MM.1S (cell line): ENCODE measurements at regions not wholly inside any gene's neighbourhood (a gene's known extent, or its start where the extent isn't known, plus 50 kb on each side); places are given as distances from the start of the nearest gene placed in this dataset.

Experiments used
- CTCF ChIP-seq: fragments of 300-600 bp; sonication (generic); IDR thresholded peaks from 2 replicates; pipeline ENCODE4 v1.5.1; 2016; ENCODE audit warnings: antibody characterized with exemption, low read length, mixed read lengths
- EZH2 ChIP-seq: fragments of 300-600 bp; sonication (generic); optimal IDR thresholded peaks from 2 replicates; pipeline ENCODE3; 2017; ENCODE audit warnings: low read depth, mild to moderate bottlenecking, antibody characterized with exemption, low read length, mixed read lengths
- EZH2phosphoT487 ChIP-seq: fragments of 300-600 bp; sonication (generic); IDR thresholded peaks from 2 replicates; pipeline ENCODE4 v1.6.1; 2018; ENCODE audit warnings: antibody characterized with exemption, low read length

DNA sequence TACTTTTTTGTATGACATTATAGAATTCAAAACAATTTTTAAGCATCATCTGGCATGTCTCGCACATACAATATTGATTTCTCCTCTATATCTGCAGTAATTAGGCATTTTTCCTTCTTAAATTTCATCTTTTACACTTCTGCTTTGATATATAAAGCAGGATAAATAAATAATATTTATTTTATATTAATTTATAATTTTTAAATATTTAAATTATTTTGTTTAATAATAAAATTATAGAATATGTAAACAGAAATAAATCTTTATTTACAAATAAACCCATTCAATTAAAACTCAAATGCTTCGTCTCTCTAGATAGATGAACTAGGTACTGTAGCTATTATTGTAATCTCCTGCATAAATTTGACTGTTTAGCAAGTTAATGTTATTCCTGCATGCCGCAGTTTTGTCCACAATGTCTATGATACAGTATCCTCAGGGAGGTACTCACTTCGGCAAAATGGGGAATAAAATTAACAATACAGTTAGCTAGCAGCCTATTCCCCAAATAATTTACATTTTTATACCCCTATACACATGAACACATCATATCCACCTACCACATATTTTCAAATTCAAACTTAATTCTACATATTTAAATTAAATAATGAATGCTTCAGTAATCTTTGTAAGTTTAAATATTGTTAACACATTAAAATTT is 473.6 kb upstream of the SLC10A2 start:
- TF ChIP-seq CTCF, result no peak
- no peak for TF ChIP-seq EZH2
- no peak for TF ChIP-seq EZH2phosphoT487
